KG1 (cell line): ENCODE measurements at regions not wholly inside any gene's neighbourhood (a gene's known extent, or its start where the extent isn't known, plus 50 kb on each side); places are given as distances from the start of the nearest gene placed in this dataset.
"Not testable (repeated sequence)": the region's sequence is repeated elsewhere in the genome, so short reads cannot be mapped to it uniquely, and the experiment has no call there.

ENCODE experiments used
- DNase-seq: peaks from one replicate; lab custom pipeline; 2025; lab: John Stamatoyannopoulos, UW

DNA sequence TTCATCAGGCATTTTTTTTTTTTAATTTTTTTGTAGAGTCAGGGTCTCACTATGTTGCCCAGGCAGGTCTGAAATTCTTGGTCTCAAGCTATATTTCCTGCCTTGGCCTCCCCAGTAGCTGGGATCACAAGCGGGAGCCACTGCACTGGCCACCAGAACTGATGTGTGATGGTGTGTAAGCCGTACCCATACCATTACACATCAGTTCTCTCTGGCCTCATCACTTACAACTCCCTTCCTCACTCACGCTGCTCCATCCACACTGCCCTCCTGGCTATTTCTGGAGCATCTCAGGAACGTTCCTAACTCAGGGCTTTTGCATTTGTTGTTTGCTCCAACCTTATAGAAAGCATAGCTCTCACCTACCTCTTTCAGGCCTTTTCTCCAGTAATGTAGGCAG lies 834.5 kb upstream of the ID2 start:
- no peak for DNase-seq

- no peak for DNase-seq
Observed at GRCh38 chr2:7849027-7849426, 832.8 kb upstream of the ID2 start.

DNA sequence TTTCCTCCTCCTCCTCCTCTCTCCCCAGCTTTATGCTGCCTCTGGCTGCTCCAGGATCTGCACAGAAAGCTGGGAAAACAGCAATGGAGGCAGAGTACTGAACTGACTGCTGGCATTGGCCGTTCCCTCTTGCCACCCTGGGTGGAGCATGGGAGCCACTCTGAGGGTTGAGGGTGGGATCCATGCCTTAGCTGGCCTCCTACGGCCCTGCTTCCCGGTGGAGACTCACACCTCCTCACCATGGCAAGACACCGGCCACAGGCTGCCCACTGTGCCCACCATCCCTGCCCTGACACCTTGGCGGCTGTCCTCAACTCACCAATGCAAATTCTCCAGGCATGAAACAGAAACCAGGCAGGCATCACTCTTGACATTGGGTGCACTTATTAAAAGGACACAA lies 832.3 kb upstream of the ID2 start:
- DNase-seq: no peak

- DNase-seq: no peak
Observed at GRCh38 chr2:7852546-7852945, 829.3 kb upstream of the ID2 start.

- no peak for DNase-seq
Observed at GRCh38 chr2:7857904-7858303, 824.0 kb upstream of the ID2 start.

DNA sequence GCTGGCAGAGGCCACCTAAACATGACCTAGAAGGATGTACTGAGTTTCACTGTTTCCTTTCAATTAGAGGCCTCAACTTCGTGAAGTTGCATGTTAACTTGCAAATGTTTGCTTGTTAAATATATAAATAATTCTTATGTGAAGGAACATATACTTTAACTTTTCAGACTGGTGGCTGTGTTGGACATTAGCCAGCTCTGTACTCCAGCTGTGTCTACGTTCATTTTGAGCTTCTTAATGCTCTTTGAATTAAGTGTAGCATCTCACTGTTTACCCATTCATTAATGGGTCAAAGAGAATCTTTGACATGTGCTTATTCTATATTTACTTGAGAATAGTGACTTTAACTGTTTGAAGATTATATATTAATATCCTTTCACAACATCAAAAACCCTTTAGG lies 823.2 kb upstream of the ID2 start:
- no peak for DNase-seq

DNA sequence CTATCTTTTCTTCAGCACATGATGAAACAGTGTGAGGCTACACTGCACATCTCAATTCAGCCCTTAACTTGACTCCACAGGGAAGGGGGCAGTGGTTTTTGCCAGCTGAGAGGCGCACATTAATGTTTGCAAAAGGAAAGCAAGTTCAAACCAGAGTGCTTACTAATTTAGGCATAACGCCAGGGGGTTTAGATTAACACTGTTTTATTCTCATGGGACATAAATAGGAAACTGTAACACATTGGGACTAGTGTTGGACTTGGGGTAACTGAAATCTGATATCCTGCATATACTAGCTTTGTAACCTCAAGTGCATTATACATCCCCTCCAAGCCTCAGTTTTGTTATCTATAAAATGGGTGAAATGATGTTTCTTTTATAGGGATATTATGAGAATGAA lies 821.2 kb upstream of the ID2 start:
- no peak for DNase-seq

DNA sequence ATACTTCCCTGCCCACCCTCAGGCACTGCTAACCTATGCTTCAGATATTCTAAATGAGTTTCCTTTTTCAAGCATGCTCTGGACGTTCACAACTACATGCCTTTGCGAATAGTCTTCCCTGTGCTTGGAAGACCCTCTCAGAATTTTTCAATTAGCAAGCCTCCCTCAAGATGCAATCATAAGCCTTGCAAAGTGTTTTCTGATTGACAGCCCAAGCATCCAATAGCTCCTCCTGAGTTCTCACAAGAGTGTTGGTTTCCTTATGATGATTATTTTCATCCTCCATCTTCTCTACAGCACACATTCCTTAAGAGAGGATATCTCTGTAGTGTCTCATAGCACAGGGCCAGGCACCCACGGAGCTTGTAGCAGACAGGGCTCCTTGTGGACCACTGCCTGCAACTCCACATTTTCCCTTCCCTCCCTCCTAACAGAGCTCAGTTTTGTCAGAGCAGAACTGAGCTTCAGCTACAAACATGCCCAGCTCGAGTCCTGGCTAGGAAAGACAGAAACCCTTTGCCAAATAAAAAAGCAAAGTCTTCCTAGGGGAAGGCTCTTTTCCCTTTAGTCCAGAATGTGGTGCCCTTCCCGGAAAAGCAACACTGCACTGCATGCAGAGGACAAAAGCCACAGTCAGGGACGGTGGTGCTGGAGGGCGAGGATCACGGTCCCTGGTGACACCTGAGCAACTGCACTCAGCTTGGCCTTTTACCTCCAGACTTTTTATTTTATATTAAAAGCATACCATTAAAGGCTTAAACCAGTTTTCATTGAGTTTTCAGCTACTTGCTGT lies 819.8 kb upstream of the ID2 start:
- DNase-seq: no peak

DNA sequence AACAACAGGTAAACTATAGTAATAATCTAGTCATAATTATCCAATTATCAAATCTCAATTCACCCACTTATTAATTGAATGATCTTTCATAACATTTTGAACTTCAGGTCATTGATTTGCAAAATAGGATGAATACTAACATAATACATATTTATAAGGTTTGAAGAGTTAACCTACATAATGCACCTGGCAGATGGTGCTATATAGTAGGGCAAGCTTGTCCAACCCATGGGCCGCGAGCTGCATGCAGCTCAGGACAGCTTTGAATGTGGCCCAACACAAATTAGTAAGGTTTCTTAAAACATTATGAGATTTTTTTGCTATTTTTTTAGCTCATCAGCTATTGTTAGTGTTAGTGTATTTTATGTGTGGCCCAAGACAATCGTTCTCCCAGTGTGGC lies 815.8 kb upstream of the ID2 start:
- DNase-seq: no peak

DNA sequence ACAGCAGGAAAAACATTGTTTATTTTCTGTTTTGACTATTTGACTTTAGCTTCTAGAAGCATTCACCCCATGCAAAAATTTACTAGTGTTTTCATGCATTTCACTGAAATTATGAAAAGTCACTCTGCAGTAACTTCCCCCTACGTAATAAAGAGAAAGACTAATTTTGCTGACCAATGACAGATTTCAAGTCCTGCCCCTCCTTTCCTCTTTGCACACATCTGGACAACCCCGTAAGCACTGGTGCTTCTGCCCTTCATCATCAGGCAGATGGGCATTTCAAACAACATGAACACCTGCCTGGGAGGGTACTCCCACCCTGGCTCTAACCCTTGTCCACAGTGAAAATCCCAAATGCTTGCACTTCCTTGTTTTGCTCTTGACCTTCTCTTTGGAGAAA lies 815.0 kb upstream of the ID2 start:
- no peak for DNase-seq

- DNase-seq: peak; percentile 23
Observed at GRCh38 chr2:7867867-7868266, 814.0 kb upstream of the ID2 start.

GRCh38 chr2:7868836-7869235 lies 813.0 kb upstream of the ID2 start:
- DNase-seq: no peak

DNA sequence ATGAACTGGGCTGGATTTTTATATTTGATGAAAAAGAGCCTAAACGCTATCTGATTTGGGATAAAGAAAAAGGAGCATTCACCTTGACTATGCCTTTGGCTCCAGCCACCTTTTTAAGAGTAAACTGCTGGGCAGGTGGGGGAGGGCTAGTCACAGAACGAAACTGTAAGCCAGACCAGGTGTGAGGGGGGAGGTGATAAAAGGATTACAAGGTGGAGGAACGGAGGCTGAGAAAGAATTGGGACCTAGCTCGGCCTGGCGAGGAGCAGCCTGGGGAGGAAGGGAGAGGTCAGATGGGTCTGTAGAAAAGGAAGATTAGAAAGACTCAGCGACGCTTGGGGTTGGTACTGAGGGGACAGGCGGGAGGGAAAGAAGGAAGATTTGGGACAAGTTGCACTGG lies 805.4 kb upstream of the ID2 start:
- DNase-seq: not testable (repeated sequence)

GRCh38 chr2:7878266-7878665 lies 803.6 kb upstream of the ID2 start:
- DNase-seq: not testable (repeated sequence)

DNA sequence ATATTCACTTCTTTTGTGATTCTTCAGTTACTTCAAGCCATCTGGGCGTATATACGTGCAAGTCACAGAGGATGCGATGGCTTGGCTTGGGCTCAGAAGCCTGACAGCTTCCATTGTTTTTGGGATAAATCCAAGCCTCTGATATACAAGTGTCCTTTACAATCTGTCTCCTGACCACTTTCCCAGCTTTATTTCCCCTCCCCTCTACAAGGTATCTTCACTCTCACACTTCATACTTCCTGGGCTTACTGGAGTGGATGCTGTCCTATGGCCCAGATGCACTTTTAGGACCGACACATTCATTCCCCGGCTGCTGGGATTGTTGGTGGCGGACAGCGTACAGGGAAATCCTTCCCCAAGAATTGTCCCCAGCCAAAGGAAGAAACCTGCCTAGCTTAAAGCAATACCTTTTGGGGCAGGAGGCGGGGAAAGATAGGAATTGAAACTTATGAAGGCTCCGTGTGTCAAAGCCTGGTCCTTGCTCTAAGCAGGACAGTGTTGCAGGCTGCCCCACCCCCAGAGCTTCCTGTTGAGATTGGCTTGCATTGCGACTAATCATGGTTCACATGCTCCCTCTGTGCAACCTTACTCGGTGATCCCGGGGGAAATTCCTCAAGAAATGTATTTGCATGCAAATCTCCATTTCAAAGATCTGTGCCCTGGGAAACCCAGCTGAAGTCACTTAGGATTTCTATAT lies 802.9 kb upstream of the ID2 start:
- DNase-seq: no peak

- no peak for DNase-seq
Observed at GRCh38 chr2:7879483-7879835, 802.4 kb upstream of the ID2 start.

GRCh38 chr2:7880126-7880525 lies 801.7 kb upstream of the ID2 start:
- no peak for DNase-seq

GRCh38 chr2:7880566-7880965 lies 801.3 kb upstream of the ID2 start:
- no peak for DNase-seq

- DNase-seq: no peak
Observed at GRCh38 chr2:7881063-7881462, 800.8 kb upstream of the ID2 start.

DNA sequence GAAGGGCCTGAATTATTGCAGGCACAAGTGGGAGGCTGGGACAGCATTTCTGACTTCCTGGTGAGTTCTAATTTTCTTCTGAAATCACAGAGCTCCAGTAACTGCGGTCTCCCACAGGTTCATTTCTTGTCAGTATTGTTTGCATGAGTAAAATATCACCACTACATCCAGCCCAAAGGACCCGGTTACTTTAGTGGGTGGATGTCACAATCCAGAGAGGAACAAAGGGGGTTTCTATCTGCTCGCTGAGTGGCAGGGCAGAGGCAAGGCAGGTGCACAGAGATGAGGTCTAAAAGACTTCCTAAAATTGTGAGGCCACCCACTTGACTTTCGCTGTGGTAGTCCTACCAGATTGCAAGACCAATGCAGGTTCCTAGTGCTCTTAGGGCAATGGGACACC lies 800.4 kb upstream of the ID2 start:
- no peak for DNase-seq

GRCh38 chr2:7882296-7882695 lies 799.6 kb upstream of the ID2 start:
- DNase-seq: no peak

GRCh38 chr2:7884338-7884737 lies 797.5 kb upstream of the ID2 start:
- DNase-seq: no peak

GRCh38 chr2:7886666-7887065 lies 795.2 kb upstream of the ID2 start:
- DNase-seq: no peak

DNA sequence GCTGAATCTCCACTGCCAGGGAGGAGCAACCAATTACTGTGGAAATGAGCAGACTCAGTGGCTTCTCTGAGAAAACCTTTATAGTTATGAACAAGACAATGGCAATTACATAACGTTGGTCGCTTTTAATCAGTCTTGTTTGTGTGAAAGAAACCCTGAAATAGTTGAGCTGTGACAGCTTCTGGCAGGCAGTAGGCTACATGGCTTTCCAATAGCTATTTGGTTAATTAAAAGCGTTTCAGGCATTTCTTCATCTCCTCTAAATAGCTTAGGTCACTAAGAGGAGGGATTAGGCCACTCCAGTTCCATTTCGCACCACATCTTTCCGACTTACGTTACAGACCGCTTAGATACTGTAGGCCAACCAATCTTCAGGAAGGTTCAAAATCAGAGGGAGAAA lies 794.4 kb upstream of the ID2 start:
- DNase-seq: no peak
